ENCODE measurements at regions not wholly inside any gene's neighbourhood (a gene's known extent, or its start where the extent isn't known, plus 50 kb on each side); places are given as distances from the start of the nearest gene placed in this dataset.

DNA sequence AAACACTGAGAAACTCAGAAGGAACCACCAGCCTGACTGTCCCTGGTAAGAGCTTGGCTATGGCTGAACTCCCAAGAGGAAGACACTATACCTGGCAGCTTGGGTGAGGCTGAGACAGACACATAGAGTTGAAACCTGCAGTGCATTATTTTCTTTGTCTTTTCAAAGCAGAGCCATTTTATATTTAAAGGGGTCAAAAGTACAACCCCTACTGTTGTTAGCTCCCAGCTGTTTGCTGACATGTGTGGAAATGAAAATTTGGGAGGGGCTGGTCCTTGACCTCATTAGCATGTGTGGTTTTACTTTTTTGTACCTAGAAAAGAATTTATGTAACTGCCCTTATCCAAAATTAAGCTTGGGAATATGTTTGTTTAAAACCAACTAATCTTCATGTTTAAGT is 309.0 kb downstream of the RPRM start:
- TF ChIP-seq CTCF (IDR thresholded peaks at IDR 0.05; ENCODE audit: borderline replicate concordance, extremely low read depth, low read length, poor library complexity, severe bottlenecking): no peak
- no peak for TF ChIP-seq EZH2 (IDR thresholded peaks at IDR 0.05; ENCODE audit: borderline replicate concordance, low read depth, low read length, severe bottlenecking)

Data from DND-41 (cell line).